ENCODE measurements at regions not wholly inside any gene's neighbourhood (a gene's known extent, or its start where the extent isn't known, plus 50 kb on each side); places are given as distances from the start of the nearest gene placed in this dataset.

GRCh38 chr1:101748077-101748476 is 248.6 kb downstream of the OLFM3 start:
- TF ChIP-seq RAD21 (IDR thresholded peaks at IDR 0.05 in 1 of 2, conservative IDR thresholded peaks at IDR 0.05 in 1 of 2; ENCODE audit: low read depth in 2 of 2, low read length in 2 of 2) = no peak
- TF ChIP-seq, protein P1, sequence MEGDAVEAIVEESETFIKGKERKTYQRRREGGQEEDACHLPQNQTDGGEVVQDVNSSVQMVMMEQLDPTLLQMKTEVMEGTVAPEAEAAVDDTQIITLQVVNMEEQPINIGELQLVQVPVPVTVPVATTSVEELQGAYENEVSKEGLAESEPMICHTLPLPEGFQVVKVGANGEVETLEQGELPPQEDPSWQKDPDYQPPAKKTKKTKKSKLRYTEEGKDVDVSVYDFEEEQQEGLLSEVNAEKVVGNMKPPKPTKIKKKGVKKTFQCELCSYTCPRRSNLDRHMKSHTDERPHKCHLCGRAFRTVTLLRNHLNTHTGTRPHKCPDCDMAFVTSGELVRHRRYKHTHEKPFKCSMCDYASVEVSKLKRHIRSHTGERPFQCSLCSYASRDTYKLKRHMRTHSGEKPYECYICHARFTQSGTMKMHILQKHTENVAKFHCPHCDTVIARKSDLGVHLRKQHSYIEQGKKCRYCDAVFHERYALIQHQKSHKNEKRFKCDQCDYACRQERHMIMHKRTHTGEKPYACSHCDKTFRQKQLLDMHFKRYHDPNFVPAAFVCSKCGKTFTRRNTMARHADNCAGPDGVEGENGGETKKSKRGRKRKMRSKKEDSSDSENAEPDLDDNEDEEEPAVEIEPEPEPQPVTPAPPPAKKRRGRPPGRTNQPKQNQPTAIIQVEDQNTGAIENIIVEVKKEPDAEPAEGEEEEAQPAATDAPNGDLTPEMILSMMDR (IDR thresholded peaks at IDR 0.05; ENCODE audit: control extremely low read depth in 1 of 3, insufficient read depth in 1 of 3, low read depth in 1 of 3, low read length in 3 of 3) = no peak
- TF ChIP-seq SUZ12 (IDR thresholded peaks at IDR 0.05; ENCODE audit: low read length) = no peak
- TF ChIP-seq YY1 (IDR thresholded peaks at IDR 0.05; ENCODE audit: low read depth, low read length) = no peak
